Keratinocyte (primary cell): ENCODE measurements at regions not wholly inside any gene's neighbourhood (a gene's known extent, or its start where the extent isn't known, plus 50 kb on each side); places are given as distances from the start of the nearest gene placed in this dataset.

Source experiments
- DNase-seq: peaks from one replicate; pipeline ENCODE4 v3.0.0-alpha.2; 2011; ENCODE audit warnings: low read depth, missing footprints, low spot score
- FAIRE-seq: peaks from 2 replicates; lab custom pipeline; 2011; peaks lifted over from hg19 to GRCh38; lab: Jason Lieb, UNC
- H2AFZ ChIP-seq: 2 replicates; pipeline ENCODE4 v1.6.0; 2012; ENCODE audit warnings: low read length, control low read depth, inconsistent platforms; ENCODE audit not compliant: control insufficient read depth
- H3K27ac ChIP-seq: 2 replicates; pipeline ENCODE4 v1.5.1; 2011; ENCODE audit warnings: low read length; ENCODE audit not compliant: control insufficient read depth, insufficient read depth
- H3K27me3 ChIP-seq: 3 replicates; pipeline ENCODE4 v1.6.0; 2011; ENCODE audit warnings: low read length; ENCODE audit not compliant: control insufficient read depth, insufficient read depth; ENCODE audit errors: extremely low read depth
- H3K36me3 ChIP-seq, 2 experiments: 2 replicates in 1 of 2; 3 replicates in 1 of 2; pipeline ENCODE4 v1.5.1; 2011; ENCODE audit warnings: low read length in 2 of 2, mild to moderate bottlenecking in 1 of 2; ENCODE audit not compliant: control insufficient read depth in 2 of 2, insufficient read depth in 2 of 2; ENCODE audit errors: extremely low read depth in 1 of 2
- H3K4me1 ChIP-seq: 3 replicates; pipeline ENCODE4 v1.5.1; 2011; ENCODE audit warnings: low read length; ENCODE audit not compliant: control insufficient read depth, insufficient read depth; ENCODE audit errors: extremely low read depth
- H3K4me2 ChIP-seq: 3 replicates; pipeline ENCODE4 v1.6.0; 2011; ENCODE audit warnings: low read depth, low read length; ENCODE audit not compliant: control insufficient read depth, insufficient read depth; ENCODE audit errors: extremely low read depth
- H3K4me3 ChIP-seq, 3 experiments: fragments of 200-600 bp in 1 of 3; sonication (generic) in 1 of 3; 2 replicates in 2 of 3; 3 replicates in 1 of 3; pipeline ENCODE4 v1.5.1; 2011 to 2016; ENCODE audit warnings: low read length in 3 of 3, mild to moderate bottlenecking in 3 of 3, control low read depth in 2 of 3, inconsistent platforms in 1 of 3, low read depth in 1 of 3, mixed read lengths in 1 of 3, mixed run types in 1 of 3, moderate library complexity in 1 of 3; ENCODE audit not compliant: control insufficient read depth in 2 of 3, insufficient read depth in 2 of 3; ENCODE audit errors: extremely low read depth in 1 of 3
- H3K79me2 ChIP-seq: 2 replicates; pipeline ENCODE4 v1.6.0; 2012; ENCODE audit warnings: low read length; ENCODE audit not compliant: control insufficient read depth, insufficient read depth
- H3K9ac ChIP-seq: 3 replicates; pipeline ENCODE4 v1.6.0; 2011; ENCODE audit warnings: low read length; ENCODE audit not compliant: control insufficient read depth, insufficient read depth; ENCODE audit errors: extremely low read depth
- H3K9me1 ChIP-seq: 3 replicates; pipeline ENCODE4 v1.6.0; 2011; ENCODE audit warnings: low read length; ENCODE audit not compliant: control insufficient read depth, insufficient read depth; ENCODE audit errors: extremely low read depth
- H3K9me3 ChIP-seq: 2 replicates; pipeline ENCODE4 v1.5.1; 2012; ENCODE audit warnings: low read depth, low read length; ENCODE audit not compliant: control insufficient read depth
- H4K20me1 ChIP-seq: 3 replicates; pipeline ENCODE4 v1.6.0; 2011; ENCODE audit warnings: low read length; ENCODE audit not compliant: control insufficient read depth, insufficient read depth; ENCODE audit errors: extremely low read depth
- CTCF ChIP-seq, 3 experiments: IDR thresholded peaks in 1 of 3; conservative IDR thresholded peaks in 1 of 3; optimal IDR thresholded peaks in 1 of 3; 2 replicates in 2 of 3; 3 replicates in 1 of 3; pipeline versions ENCODE3 to v1.5.1; 2011; ENCODE audit warnings: low read length in 3 of 3, mild to moderate bottlenecking in 3 of 3, moderate library complexity in 2 of 3, control low read depth in 1 of 3, inconsistent platforms in 1 of 3; ENCODE audit not compliant: insufficient read depth in 2 of 3; ENCODE audit errors: extremely low read depth in 1 of 3
- EZH2 ChIP-seq: IDR thresholded peaks from one replicate; pipeline ENCODE4 v1.6.1; 2012; ENCODE audit warnings: inconsistent platforms, mild to moderate bottlenecking, low read length, moderate library complexity
- dilution Hi-C: fragments of 300-500 bp; cut with MboI; formaldehyde crosslinking; loops from one replicate; pipeline ENCODE4 v1.7.0; 2020; ENCODE audit warnings: low sequenced_read_pairs; ENCODE audit not compliant: extremely low pct_ligation_motif_present

GRCh38 chr12:4174417-4174816 lies 99.1 kb upstream of the CCND2 start:
- H3K9me3 ChIP-seq, result no peaks in the 10 kb centered on the region
- H2AFZ ChIP-seq, result no peak overlapping the region
- DNase-seq, result no peak
- FAIRE-seq, result no peak
- no peak for TF ChIP-seq EZH2
- TF ChIP-seq CTCF (optimal IDR thresholded peaks at IDR 0.05 in 1 of 3, IDR thresholded peaks at IDR 0.05 in 1 of 3, conservative IDR thresholded peaks at IDR 0.05 in 1 of 3; ENCODE audit: extremely low read depth in 1 of 3, insufficient read depth in 2 of 3, low read length in 3 of 3), result no peak
- H3K27me3 ChIP-seq, result no peaks in the 10 kb centered on the region
- H3K9me1 ChIP-seq, result no peaks in the 10 kb centered on the region
- H3K79me2 ChIP-seq, result no peaks in the 10 kb centered on the region
- no peaks in the 10 kb centered on the region for H3K36me3 ChIP-seq
- H3K4me2 ChIP-seq, result no peak overlapping the region
- H3K4me1 ChIP-seq, result no peaks in the 10 kb centered on the region
- dilution Hi-C loops, result no loop called here
- no peaks in the 10 kb centered on the region for H4K20me1 ChIP-seq
- H3K9ac ChIP-seq, result no peak overlapping the region
- no peak overlapping the region for H3K4me3 ChIP-seq
- no peak overlapping the region for H3K27ac ChIP-seq

GRCh38 chr12:4172999-4173398 lies 100.6 kb upstream of the CCND2 start:
- no peak overlapping the region for H3K9ac ChIP-seq
- no peak overlapping the region for H2AFZ ChIP-seq
- no peak for DNase-seq
- no peaks in the 10 kb centered on the region for H3K27me3 ChIP-seq
- H4K20me1 ChIP-seq, result no peaks in the 10 kb centered on the region
- peak; percentile 53 for FAIRE-seq
- no peaks in the 10 kb centered on the region for H3K36me3 ChIP-seq
- no peak overlapping the region for H3K27ac ChIP-seq
- dilution Hi-C loops, result no loop called here
- no peak overlapping the region for H3K4me3 ChIP-seq
- no peaks in the 10 kb centered on the region for H3K4me1 ChIP-seq
- H3K79me2 ChIP-seq, result no peaks in the 10 kb centered on the region
- TF ChIP-seq CTCF (optimal IDR thresholded peaks at IDR 0.05 in 1 of 3, IDR thresholded peaks at IDR 0.05 in 1 of 3, conservative IDR thresholded peaks at IDR 0.05 in 1 of 3; ENCODE audit: extremely low read depth in 1 of 3, insufficient read depth in 2 of 3, low read length in 3 of 3) (no peak), EZH2 (no peak)
- no peaks in the 10 kb centered on the region for H3K9me3 ChIP-seq
- H3K9me1 ChIP-seq, result no peaks in the 10 kb centered on the region
- H3K4me2 ChIP-seq, result no peak overlapping the region
